Spleen (tissue), 11 donors: ENCODE measurements at regions not wholly inside any gene's neighbourhood (a gene's known extent, or its start where the extent isn't known, plus 50 kb on each side); places are given as distances from the start of the nearest gene placed in this dataset.

Experiments
- DNase-seq: peaks from one replicate; pipeline ENCODE4 v3.0.0-alpha.2; 2020
- H3K27ac ChIP-seq, 8 donors: fragments of 200-600 bp; sonication (generic) in 7 of 8; 1 replicate in 4 of 8; 2 replicates in 4 of 8; pipeline versions ENCODE4 v1.5.0 to v1.8.0; 2016 to 2021; ENCODE audit warnings: inconsistent platforms in 4 of 8, mild to moderate bottlenecking in 4 of 8, moderate library complexity in 1 of 8
- H3K27me3 ChIP-seq, 7 donors: fragments of 200-600 bp; sonication (generic) in 6 of 7; replicated peaks in 1 of 7; 1 replicate in 4 of 7; 2 replicates in 3 of 7; pipeline versions ENCODE4 v1.5.0 to v1.8.0; 2016 to 2021; ENCODE audit warnings: inconsistent platforms in 3 of 7, mild to moderate bottlenecking in 1 of 7
- H3K36me3 ChIP-seq, 6 donors: fragments of 200-600 bp; sonication (generic) in 5 of 6; 1 replicate in 4 of 6; 2 replicates in 2 of 6; pipeline versions ENCODE4 v1.5.0 to v1.8.0; 2016 to 2021; ENCODE audit warnings: inconsistent platforms in 2 of 6
- H3K4me1 ChIP-seq, 6 donors: fragments of 200-600 bp; sonication (generic) in 5 of 6; 1 replicate in 3 of 6; 2 replicates in 3 of 6; pipeline versions ENCODE4 v1.5.0 to v1.8.0; 2016 to 2021; ENCODE audit warnings: inconsistent platforms in 3 of 6
- H3K4me3 ChIP-seq, 8 donors: fragments of 200-600 bp; sonication (generic) in 7 of 8; 1 replicate in 4 of 8; 2 replicates in 4 of 8; pipeline versions ENCODE4 v1.5.0 to v1.8.0; 2016 to 2021; ENCODE audit warnings: inconsistent platforms in 4 of 8, mild to moderate bottlenecking in 4 of 8, moderate library complexity in 2 of 8
- H3K9me3 ChIP-seq, 8 donors: fragments of 200-600 bp; sonication (generic) in 7 of 8; 1 replicate in 4 of 8; 2 replicates in 4 of 8; pipeline versions ENCODE4 v1.5.0 to v1.8.0; 2016 to 2021; ENCODE audit warnings: inconsistent platforms in 4 of 8
- CTCF ChIP-seq, 11 experiments: fragments of 200-600 bp in 7 of 11; fragments of 450-650 bp in 4 of 11; sonication (generic) in 4 of 11; IDR thresholded peaks in 8 of 11; conservative IDR thresholded peaks in 3 of 11; 1 replicate in 7 of 11; 2 replicates in 4 of 11; pipeline versions ENCODE4 v1.4.0 to v1.8.0; 2016 to 2021; ENCODE audit warnings: antibody characterized with exemption in 11 of 11, inconsistent platforms in 4 of 11, mild to moderate bottlenecking in 1 of 11
- POLR2A ChIP-seq, 3 donors: fragments of 450-650 bp; IDR thresholded peaks; one replicate each; pipeline ENCODE4 v1.5.1; 2017; ENCODE audit warnings: antibody characterized with exemption in 3 of 3, mild to moderate bottlenecking in 1 of 3
- POLR2AphosphoS5 ChIP-seq, 3 donors: sonication (generic); formaldehyde crosslinking; IDR thresholded peaks; one replicate each; pipeline ENCODE4 v1.5.1; 2017; ENCODE audit warnings: antibody characterized with exemption in 3 of 3
- WGBS, 5 donors: extraction: QIAGEN DNeasy Blood & Tissue Kit in 3 of 5; methylation state at CpG; one replicate each; pipeline versions ENCODE4 v1.1.5 to v1.1.7; 2013 to 2018; 5-methylcytosine and 5-hydroxymethylcytosine counted together
- intact Hi-C: fragments of 100-400 bp; cut with DNase I; formaldehyde crosslinking; loops from one replicate; pipeline ENCODE4 v1.15.0; 2023; ENCODE audit warnings: low total_unique reads
- donor health status: healthy with polysubstance abuse.
- donor health status: DM: no; HTN: no; CAD: no; lungs with moderate emphysema.
- donor health status: DM: no; HTN: no; CAD: no.
- donor health status: Bipolar disorder and iron deficiency.
- donor health status: healthy.
- donor health status: DM: no; HTN: no; CAD: no.
- donor health status: DM: yes; HTN: yes; CAD: no.

- H3K9me3 ChIP-seq = no peaks in the 10 kb centered on the region
- H3K4me1 ChIP-seq = peaks cover 28 to 84% (median 72%) of the 10 kb centered on the region in 6 donors
- H3K4me3 ChIP-seq = peak overlapping the region in 1 of 8 donors; percentile 24
- DNase-seq = no peak
- H3K36me3 ChIP-seq = no peaks in the 10 kb centered on the region
- no peaks in the 10 kb centered on the region for H3K27me3 ChIP-seq
- TF ChIP-seq CTCF (IDR thresholded peaks at IDR 0.05 in 8 of 11, conservative IDR thresholded peaks at IDR 0.05 in 3 of 11) (peak in 1 of 11 experiments; percentile 20), POLR2AphosphoS5 (IDR thresholded peaks at IDR 0.05) (peak in 1 of 3 donors; percentile 56), POLR2A (IDR thresholded peaks at IDR 0.05) (no peak)
- peak overlapping the region; percentile 57 to 91 (median 86) for H3K27ac ChIP-seq
- 31 to 38% (median 32%) methylated on average over 6 of the region's 6 CpGs for WGBS, 5 donors
- intact Hi-C loops = no loop called here
These were observed 272.9 kb upstream of the PTGER4 start for GRCh38 chr5:40406741-40407211.

GRCh38 chr5:40405996-40406740 lies 273.5 kb upstream of the PTGER4 start:
- no peak for DNase-seq
- H3K9me3 ChIP-seq = no peaks in the 10 kb centered on the region
- H3K27me3 ChIP-seq = no peaks in the 10 kb centered on the region
- H3K4me3 ChIP-seq = peak overlapping the region in 1 of 8 donors; percentile 24
- no peaks in the 10 kb centered on the region for H3K36me3 ChIP-seq
- WGBS, 5 donors = 45 to 49% (median 48%) methylated on average over 5 of the region's 5 CpGs
- H3K4me1 ChIP-seq = peaks cover 24 to 83% (median 67%) of the 10 kb centered on the region in 6 donors
- intact Hi-C loops = no loop called here
- no peak for TF ChIP-seq POLR2A (IDR thresholded peaks at IDR 0.05)
- no peak for TF ChIP-seq POLR2AphosphoS5 (IDR thresholded peaks at IDR 0.05)
- no peak for TF ChIP-seq CTCF (IDR thresholded peaks at IDR 0.05 in 8 of 11, conservative IDR thresholded peaks at IDR 0.05 in 3 of 11)
- peak overlapping the region; percentile 57 to 91 (median 86) for H3K27ac ChIP-seq

GRCh38 chr5:40405230-40405629 lies 274.5 kb upstream of the PTGER4 start:
- Histone ChIP-seq H3K27me3 (no peaks in the 10 kb centered on the region), H3K4me1 (peaks cover 18 to 79% (median 57%) of the 10 kb centered on the region in 6 donors), H3K27ac (peak overlapping the region; percentile 57 to 91 (median 86)), H3K36me3 (no peaks in the 10 kb centered on the region), H3K9me3 (no peaks in the 10 kb centered on the region), H3K4me3 (peak overlapping the region in 1 of 8 donors; percentile 24)
- WGBS, 5 donors = 29 to 58% (median 35%) methylated on average over 2 of the region's 2 CpGs
- TF ChIP-seq CTCF (IDR thresholded peaks at IDR 0.05 in 8 of 11, conservative IDR thresholded peaks at IDR 0.05 in 3 of 11) = no peak
- no peak for TF ChIP-seq POLR2A (IDR thresholded peaks at IDR 0.05)
- TF ChIP-seq POLR2AphosphoS5 (IDR thresholded peaks at IDR 0.05) = no peak
- intact Hi-C loops = no loop called here
- no peak for DNase-seq

- no peaks in the 10 kb centered on the region for H3K36me3 ChIP-seq
- TF ChIP-seq POLR2A (IDR thresholded peaks at IDR 0.05) (no peak), CTCF (IDR thresholded peaks at IDR 0.05 in 8 of 11, conservative IDR thresholded peaks at IDR 0.05 in 3 of 11) (no peak), POLR2AphosphoS5 (IDR thresholded peaks at IDR 0.05) (no peak)
- H3K9me3 ChIP-seq = no peaks in the 10 kb centered on the region
- intact Hi-C loops = no loop called here
- H3K27ac ChIP-seq = peak overlapping the region; percentile 57 to 91 (median 86)
- H3K4me3 ChIP-seq = peak overlapping the region in 1 of 8 donors; percentile 24
- peaks cover 18 to 73% (median 51%) of the 10 kb centered on the region in 6 donors for H3K4me1 ChIP-seq
- no peak for DNase-seq
- no peaks in the 10 kb centered on the region for H3K27me3 ChIP-seq
These were observed 275.1 kb upstream of the PTGER4 start for GRCh38 chr5:40404613-40405012.
